ENCODE measurements at regions not wholly inside any gene's neighbourhood (a gene's known extent, or its start where the extent isn't known, plus 50 kb on each side); places are given as distances from the start of the nearest gene placed in this dataset.

GRCh38 chr20:12874933-12875332 lies 133.8 kb upstream of the SPTLC3 start:
- TF ChIP-seq, protein P1, sequence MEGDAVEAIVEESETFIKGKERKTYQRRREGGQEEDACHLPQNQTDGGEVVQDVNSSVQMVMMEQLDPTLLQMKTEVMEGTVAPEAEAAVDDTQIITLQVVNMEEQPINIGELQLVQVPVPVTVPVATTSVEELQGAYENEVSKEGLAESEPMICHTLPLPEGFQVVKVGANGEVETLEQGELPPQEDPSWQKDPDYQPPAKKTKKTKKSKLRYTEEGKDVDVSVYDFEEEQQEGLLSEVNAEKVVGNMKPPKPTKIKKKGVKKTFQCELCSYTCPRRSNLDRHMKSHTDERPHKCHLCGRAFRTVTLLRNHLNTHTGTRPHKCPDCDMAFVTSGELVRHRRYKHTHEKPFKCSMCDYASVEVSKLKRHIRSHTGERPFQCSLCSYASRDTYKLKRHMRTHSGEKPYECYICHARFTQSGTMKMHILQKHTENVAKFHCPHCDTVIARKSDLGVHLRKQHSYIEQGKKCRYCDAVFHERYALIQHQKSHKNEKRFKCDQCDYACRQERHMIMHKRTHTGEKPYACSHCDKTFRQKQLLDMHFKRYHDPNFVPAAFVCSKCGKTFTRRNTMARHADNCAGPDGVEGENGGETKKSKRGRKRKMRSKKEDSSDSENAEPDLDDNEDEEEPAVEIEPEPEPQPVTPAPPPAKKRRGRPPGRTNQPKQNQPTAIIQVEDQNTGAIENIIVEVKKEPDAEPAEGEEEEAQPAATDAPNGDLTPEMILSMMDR (IDR thresholded peaks at IDR 0.05; ENCODE audit: low read depth, low read length, poor library complexity, severe bottlenecking): no peak
- TF ChIP-seq EZH2phosphoT487 (IDR thresholded peaks at IDR 0.05; ENCODE audit: borderline replicate concordance, low read length): no peak

Measured in DOHH2 (cell line).